HG02571 (cell line): ENCODE measurements at regions not wholly inside any gene's neighbourhood (a gene's known extent, or its start where the extent isn't known, plus 50 kb on each side); places are given as distances from the start of the nearest gene placed in this dataset.
A peak's percentile ranks its signal among the peaks of the same experiment; 100 is the strongest.

Experiments
- ATAC-seq: cut with Tn5 transposase; IDR thresholded peaks from one replicate; pipeline ENCODE4 v1.9.1; 2021; ENCODE audit warnings: mild to moderate bottlenecking, moderate library complexity; ENCODE audit not compliant: unreplicated experiment

DNA sequence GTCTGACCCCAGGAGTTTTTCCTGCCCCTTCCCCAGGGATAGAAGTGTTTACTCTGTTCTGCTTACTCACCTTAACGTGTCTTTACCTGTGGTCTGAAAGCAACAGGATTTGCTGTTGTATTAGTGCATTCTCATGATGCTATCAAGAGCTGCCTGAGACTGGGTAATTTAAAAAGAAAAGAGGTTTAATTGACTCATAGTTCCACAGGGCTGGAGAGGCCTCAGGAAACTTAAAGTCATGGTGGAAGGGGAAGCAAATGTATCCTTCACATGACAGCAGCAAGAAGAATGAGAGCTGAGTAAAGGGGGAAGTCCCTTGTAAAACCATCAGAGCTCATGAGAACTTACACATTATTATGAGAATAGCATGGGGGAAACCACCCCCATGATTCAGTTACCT is 240.4 kb downstream of the SNAPC1 start:
- ATAC-seq: no peak

DNA sequence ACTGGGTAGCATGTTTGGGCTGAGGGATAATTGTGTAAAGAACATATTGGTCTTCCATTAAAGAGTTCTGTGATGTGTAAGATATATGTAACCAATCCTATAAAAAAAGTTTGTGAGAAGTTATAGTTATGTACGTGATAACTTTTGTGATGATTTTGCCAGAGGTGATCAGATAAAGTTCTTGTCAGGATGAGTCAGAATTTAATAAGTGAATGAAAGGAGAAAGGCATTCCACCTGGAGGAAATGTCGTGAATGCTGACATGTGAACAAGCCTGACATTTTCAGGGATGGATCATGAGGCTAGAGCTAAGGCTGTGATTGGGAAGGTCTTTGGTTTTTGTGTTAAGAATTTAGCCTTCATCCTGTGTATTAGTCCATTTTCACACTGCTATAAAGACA is 241.5 kb downstream of the SNAPC1 start:
- ATAC-seq: no peak

DNA sequence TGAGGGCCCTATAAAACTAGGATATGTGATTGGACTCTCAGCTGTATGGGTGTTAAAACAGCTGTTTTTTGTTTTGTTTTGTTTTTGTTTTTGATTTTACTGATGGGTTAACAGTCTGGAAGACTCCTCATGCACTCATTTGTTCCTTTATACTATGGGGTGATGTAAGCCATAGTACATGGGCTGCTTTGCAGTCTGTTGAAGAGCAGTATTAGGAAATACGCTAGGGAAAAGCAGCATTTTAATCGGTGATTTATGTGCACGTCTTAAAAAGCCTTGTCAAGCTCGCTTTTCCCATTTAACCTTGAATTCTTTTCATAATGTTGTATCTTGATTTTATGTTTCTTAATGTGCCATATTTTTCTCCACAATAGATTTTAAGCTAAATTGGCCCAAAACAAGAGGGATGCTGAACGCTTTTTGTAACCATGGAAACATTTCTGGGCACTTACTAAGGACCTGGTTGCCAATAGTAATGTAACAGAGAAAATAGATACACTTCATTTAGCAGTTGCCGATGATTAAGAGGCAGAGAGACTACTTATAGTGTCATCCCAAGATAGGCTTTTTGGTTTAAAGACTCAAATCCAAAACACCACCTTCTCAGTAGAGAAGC is 244.0 kb downstream of the SNAPC1 start:
- ATAC-seq: no peak

DNA sequence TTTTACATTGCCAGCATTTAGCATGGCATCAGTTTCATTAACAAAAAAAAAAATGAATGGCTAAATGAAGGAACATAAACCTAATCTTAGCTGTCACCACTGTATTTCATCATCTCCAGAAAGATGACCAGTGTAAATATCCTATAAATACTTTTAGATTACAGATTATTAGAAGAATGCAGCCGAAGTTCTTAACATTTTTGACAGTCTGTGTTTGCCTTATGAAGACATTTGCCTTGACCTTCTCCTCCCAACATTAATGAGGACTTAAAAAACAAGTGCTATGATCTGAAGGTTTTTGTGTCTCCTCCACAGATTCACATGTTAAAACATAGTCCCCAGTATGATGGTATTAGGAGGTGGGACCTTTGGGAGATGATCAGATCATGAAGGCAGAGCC is 253.0 kb downstream of the SNAPC1 start:
- ATAC-seq: no peak

DNA sequence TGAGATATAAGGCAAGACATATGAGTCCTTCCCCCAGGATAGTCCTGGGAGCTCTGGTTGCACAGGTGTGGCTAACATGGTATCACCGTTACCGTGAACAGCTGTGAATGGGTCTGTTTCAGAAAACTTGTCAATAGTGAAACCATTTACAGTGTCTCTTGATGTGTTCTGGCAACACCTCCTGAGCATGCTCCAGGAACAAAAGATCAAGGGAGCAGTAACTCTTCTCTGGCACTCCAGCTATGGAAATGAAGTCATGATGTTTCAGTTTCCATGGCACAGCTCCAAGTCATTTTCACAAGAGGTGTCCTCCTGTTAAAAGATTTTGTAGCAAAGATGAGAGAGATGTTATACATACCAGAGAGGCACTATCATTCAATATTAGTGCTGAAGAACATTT is 253.7 kb downstream of the SNAPC1 start:
- no peak for ATAC-seq

DNA sequence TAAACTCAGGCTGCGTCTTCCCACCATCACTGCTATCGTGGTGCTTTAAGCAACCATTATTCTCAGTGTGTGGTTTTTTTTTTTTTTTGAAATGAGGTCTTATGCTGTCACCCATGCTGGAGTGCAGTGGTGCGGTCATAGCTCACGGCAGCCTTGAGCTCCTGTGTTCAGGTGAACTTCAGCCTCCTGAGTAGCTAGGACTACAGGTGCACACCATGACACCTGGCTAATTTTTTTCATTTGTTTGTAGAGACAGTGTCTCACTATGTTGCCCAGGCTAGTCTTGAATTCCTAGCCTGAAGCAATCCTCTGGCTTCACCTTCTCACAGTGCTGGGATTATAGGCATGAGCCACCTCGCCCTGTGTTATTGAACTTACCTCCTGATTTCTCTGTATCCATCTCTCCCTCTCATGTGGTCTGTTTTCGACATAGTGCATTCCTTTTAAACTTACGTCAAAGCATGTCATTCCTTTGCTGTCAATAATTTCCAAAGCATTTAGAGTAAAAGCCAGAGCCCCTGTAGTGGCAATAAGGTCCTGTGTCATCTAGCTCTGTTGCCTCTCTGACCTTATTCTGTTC is 255.5 kb downstream of the SNAPC1 start:
- no peak for ATAC-seq

DNA sequence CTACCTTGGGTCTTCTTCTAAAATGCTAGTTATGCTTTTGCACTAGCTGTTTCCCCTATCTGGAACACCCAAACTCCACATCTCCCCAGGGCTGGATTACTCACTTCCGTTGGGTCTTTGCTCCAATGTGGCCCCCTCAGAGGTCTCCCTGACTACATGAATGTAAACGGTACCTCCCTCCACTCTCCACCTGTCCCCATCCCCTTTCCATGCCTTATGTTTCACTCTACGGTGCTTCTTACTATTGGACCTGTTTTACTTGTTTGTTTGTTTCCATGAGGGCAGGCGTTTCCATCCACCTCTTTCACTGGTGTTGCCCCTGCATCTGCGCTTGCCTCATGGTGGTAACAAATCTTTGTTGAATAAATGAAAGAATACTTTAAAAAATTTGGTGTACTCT is 256.4 kb downstream of the SNAPC1 start:
- no peak for ATAC-seq

DNA sequence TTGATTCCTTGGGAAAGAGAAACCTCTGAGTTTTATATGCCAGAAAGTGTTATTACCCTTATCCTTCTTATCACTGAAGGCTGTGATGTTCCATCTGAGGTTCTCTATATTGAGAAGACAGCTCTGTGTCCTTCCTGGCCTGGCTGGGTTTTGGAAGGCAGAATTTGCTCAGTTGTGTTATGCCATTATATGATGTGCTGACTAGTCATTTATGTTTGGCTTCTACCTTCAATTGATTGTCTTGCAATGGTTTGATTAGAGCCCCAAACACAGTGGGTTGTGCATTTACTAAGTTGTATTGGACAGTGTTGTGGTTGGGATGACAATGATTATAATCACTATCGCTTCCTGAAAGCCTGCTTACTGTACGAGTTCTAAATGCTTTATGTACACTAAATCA is 265.7 kb downstream of the SNAPC1 start:
- ATAC-seq: no peak

DNA sequence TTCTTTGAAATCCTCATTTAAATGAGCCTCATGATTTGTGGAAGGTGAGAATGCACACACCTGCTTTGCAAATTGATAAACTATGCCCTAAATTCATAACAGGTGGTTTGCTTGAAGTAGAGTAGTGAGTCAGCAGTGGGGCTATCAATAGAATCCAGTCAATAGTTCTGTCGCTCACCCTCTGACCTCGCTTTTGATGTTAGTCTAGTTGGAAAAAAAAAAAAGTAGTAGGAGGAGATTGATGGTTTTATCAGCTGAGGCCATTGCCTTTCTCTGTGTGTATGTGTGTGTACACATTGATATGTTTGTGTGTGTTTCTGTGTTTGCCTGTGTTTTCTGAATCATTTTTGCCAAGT is 267.3 kb downstream of the SNAPC1 start:
- peak; percentile 81 for ATAC-seq

DNA sequence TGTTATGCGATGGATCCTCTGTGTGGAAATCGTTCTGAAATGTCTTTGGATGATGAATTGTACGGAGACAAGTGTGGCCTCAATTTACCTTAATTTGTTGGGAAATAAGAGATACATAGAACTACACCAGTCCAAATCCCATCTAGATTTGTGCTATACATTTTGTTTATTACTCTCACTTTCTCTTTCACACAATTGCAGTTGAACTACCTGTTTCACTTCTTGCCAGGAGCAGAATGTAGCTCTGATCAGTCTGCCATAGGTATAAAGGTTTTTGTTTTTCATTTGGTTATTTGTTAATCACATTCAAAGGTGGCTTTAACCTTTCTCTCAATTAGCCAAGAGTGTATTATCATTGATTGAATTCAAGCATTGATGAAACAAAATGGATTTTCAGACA is 268.2 kb downstream of the SNAPC1 start:
- ATAC-seq: no peak

DNA sequence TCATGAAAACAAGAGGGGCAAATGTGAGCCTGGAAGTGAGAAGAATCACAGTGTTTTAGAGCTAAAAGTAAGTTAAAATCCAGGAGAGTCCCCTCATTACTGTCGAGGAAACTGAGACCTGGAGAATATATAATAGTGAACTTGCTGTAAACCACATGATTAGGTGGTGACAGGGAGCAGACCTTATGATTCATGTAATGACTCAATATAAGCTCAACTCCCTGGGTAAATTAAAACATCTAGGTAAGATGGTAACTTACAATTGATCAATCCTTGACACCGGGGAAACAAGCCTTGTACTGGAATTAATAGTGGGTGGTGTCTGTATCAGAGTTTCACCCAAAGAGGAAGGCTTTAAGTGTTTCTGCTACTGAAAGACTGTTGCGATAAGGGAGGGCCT is 269.3 kb downstream of the SNAPC1 start:
- no peak for ATAC-seq

DNA sequence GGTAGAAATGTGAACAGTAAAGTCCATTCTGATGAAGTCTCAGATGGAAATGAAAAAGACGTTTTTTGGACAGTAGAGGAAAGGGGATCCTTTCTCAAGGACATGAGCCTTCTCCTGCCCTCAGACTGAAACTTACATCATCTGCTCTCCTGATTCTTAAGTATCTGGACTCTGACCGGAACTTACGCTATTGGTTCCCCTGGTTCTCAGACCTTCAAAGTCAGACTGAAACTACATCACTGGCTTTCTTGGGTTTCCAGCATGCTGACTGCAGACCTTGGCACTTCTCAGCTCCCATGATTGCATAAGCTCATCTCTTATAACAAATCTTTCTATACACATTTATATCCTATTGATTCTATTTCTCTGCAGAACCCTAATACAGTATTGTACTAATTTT is 291.0 kb downstream of the SNAPC1 start:
- peak; percentile 78 for ATAC-seq

DNA sequence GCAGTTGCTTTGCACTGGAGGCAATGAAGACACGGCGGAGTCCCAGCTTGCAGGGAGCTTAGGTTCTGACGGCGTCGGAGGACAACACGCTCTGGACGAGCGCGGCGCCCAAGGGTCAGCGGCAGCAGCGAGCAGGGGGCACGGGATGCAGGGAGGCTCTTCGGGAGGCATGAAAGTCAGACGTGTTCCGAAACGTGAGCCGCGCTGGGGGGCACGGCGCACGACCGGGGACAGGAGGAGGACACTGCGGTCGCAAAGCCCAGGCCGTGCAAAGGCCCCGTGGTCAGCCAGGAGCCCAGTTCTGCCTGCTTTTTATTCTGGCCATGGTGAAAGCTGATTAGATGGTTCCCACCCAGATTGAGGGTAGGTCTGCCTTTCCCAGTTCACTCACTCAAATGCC is 294.6 kb downstream of the SNAPC1 start:
- no peak for ATAC-seq

DNA sequence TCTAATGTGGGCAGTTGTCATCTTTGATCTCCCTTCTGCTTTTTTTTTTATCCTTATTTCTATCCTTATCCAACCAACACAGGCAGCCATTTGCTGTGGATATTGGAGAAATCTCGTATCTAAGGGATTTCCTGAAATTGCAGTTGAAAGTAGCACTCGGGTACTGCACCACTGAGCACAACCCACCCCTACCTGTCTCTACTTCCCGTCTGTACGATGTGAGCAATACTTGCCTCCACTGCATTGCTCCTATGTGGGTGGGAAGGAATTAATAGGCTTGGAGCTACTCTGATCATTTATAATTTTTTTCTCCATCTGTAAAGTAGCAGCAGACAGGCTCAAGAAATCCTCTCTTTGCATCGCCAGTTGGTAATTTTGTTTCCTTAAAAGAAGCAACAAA is 300.4 kb downstream of the SNAPC1 start:
- ATAC-seq: no peak

DNA sequence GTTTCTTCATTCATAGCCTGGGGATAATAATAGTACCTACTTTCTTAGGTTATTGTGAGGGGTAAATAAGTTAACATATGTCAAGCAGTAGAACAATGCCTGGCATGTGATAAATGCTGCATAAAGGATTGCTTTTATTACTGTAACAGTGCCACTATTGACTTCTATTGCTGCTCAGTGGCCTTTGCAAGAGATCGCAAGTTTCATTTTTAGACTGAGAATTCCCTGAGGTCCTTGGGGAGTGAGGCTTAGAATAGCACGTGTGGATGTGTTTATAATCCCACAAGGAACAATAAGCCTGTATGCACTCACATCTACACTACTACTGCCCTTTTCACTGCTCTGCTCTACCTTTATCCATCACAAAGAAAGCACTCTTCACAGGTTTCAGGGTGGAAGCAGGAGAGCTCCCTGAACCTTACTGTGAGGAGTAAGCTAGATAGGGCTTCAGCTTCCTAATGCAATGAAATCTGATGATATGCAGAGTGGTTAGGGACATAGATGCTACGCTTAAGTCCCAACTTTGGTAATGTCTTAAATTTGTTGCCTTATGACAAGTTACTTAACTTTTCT is 302.6 kb downstream of the SNAPC1 start:
- no peak for ATAC-seq

DNA sequence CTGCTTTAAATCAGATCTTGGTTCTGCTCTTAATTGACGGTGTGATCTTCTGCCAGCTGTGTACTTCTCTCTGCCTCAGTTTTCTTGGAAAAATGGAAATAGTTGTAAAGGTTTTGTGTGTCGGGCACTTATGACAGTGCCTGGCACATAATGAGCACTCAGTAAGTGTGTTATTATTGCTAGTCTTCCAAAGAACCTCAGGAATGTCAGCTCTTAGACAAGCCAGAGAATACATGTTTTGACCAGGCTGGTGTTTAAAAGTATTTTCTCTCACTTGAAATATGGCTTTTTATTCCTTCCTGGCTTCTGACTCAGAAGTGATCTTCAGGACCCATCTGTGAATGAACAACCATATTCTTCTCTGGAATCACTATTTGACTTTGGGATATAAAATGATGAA is 304.1 kb downstream of the SNAPC1 start:
- no peak for ATAC-seq

DNA sequence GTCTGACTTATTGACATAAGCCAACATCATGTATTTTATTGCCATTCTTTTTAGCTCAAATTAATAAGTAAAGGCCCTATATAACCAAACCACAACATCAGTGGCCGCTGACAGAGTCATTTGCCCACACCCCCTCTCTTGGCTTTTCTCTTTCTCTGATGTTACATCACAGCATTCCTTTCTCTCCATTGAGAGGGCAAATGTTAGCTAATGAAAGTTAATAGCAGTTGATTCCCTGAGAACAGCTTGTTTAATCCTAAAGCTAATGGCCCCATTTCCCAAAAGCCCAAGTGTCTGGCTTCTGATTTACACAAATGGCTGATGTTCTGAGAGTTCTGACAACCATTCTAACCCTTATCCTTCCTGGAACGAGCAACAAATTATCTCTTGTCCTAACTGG is 308.8 kb downstream of the SNAPC1 start:
- ATAC-seq: no peak

DNA sequence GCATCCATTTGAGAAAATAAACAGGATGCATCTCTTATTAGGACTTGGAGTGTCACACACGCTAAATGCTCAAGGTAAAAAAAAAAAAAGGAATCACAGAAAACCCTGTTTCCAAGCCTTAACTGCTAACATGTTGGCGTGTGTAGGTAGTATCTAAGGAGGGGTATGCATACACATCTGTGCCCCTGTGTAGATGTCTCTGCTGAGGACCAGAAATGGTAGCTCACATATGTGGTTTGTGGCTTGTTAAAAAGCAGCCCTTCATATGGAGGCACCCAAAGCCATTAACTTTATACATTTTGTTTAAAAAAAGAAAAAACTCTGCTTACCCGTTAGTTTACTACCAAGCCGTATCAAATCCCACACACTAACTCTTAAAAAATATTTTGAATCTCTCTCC is 314.1 kb downstream of the SNAPC1 start:
- ATAC-seq: no peak

DNA sequence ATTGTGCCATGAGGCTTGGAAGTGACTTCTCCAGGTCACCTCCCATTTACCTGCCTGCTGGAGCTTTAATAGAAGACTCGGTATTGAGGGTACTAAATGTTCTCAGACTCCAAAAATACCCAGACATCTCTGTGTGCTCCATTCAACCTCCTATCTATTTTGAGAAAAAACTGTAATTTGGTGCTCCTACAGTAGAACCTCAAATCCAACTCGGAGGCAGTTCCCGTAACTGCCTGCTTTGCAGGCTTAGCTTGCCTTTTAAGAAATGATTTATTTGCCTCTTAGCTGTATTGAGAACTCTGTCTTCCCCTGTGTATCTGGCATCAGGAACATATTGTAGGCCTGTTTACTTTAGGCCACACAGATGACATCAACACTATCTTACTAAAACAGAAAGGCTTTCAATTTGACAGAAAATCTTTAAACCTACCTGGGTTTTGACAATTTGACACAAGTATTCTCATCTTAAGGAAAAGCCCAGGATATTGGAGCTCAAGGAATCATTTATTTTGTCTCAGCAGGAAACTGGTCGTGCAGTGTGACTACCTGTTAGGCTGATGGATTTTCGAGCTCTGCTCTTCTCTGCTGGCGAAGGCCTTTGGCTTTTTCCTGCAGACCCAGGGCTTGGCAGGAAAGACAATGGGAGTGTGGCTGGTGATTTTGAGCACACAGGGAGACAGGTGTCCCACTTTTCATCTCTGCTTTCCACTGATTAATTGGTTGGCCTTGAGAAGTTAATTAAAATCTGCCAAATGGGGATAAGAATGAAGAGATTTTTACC is 314.8 kb downstream of the SNAPC1 start:
- no peak for ATAC-seq

DNA sequence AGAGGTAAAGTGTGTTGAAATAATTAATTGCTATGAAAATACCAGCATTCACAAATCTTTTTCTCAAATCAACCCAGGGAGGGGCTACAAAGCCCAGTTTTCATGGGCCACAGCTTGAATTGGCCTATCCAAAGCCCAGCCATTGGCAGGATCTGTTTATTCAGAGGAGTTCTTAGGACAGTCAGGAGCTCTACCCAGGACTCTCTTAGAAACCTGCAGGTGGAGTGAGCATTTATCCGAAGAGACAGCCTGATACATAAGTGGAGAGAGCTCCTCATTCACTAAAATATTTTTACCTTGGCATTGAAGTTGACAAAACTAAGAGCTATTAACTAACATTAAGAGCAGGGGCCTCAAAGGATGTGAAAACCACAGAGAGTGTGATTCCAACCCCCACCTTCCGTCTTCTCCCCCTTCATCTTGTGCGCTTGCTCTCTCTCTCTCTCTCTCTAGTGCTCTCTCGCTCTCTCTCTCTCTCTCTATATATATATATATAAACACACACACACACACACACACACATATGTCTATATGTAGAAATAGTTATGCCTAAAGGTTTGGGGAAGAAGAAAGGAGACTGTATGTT is 315.5 kb downstream of the SNAPC1 start:
- ATAC-seq: no peak

DNA sequence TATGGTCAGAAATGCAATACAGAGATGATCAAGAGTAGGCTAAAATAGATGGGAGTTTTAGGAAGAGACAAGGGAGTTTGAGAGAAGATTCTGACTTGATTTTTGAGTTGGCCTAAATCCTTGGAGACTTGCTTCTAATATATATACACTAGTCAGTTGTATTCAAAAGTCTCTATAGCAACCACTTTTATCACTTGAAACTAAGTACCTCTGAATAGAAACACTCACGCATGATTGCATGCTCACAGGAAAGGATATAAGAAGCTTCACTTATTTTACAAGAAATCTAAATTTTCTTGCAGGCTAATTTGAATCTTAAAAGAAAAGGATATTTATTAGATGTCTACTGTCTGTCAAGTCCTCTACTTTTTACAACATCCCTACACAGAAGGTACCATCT is 316.8 kb downstream of the SNAPC1 start:
- ATAC-seq: no peak
